ENCODE measurements at regions not wholly inside any gene's neighbourhood (a gene's known extent, or its start where the extent isn't known, plus 50 kb on each side); places are given as distances from the start of the nearest gene placed in this dataset.

DNA sequence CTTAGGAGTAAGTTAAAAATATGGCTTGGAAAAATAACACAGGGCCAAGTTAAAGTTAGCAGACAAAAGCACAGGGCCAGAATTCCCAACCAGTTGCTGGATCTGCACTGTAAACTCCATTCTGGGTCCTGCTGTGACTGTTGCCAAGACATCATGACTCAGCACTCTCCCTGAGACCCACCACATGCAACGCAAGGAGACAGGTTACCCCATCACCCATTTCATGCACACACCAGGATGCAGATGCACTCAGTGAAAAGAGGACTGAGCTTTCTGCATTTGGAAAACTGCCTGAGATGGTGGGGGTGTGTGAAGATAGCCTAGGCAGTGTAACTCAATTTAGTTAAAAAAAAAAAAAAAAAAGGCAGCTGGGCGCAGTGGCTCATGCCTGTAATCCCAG lies 97.6 kb upstream of the ZNF438 start:
- H3K9me3 Mint-ChIP-seq, result no peaks in the 10 kb centered on the region
- no peaks in the 10 kb centered on the region for H3K27me3 Mint-ChIP-seq (ENCODE audit: insufficient read depth)
- peak; percentile 46 for DNase-seq
- H3K4me3 Mint-ChIP-seq, result no peak overlapping the region
- H3K27ac Mint-ChIP-seq, result peak overlapping the region; percentile 72
- TF ChIP-seq CTCF (IDR thresholded peaks at IDR 0.05), result no peak
- H3K4me1 Mint-ChIP-seq (ENCODE audit: low read depth), result peaks cover 60% of the 10 kb centered on the region
- H3K36me3 Mint-ChIP-seq (ENCODE audit: low read depth), result no peaks in the 10 kb centered on the region

DNA sequence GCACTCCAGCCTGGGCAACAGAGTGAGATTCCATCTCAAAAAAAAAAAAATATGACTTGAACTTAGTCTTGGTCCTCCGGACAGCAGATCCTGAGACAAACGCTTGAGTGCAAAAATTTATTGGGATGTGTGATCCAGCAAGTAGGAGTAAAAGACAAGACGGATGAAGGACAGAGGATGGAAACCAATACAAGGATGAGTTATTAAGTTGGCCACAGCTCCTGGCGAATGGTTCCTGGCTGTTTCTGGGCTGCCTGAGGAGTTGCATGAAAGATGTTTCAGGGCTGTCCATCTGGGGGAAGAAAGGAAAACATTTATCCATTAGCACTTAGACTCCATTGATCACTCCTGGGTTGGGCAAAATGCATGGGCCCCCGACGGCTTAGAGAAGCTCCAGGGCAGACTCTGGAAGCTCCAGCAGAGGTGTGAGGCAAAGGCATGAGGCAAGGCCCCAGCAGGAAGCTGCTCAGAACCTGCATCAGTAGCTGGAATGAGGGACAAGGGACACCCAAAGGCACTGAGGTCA lies 98.3 kb upstream of the ZNF438 start:
- Mint-ChIP-seq H3K27me3 (ENCODE audit: insufficient read depth) (no peaks in the 10 kb centered on the region), H3K36me3 (ENCODE audit: low read depth) (no peaks in the 10 kb centered on the region), H3K4me1 (ENCODE audit: low read depth) (peaks cover 60% of the 10 kb centered on the region), H3K4me3 (no peak overlapping the region), H3K27ac (no peak overlapping the region), H3K9me3 (no peaks in the 10 kb centered on the region)
- TF ChIP-seq CTCF (IDR thresholded peaks at IDR 0.05), result no peak
- DNase-seq, result no peak

DNA sequence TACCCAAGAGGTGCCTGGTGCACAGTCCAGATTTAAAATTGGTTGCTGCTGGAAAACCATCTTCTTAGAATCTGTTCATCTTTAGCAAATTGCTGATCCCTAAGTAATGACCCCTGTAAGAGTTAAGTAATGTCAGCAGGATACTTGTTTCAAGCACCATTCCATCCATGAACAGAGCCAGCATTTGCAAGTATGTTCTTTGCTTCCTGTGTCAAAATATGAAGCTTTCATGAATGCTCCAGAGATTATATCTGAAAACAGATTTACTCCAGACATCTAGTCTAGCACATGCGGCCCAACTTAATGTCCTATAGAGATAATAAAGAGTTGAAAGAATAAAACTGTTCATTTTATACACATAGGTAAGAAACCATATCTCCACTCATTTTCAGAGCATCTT lies 98.7 kb upstream of the ZNF438 start:
- H3K27ac Mint-ChIP-seq, result no peak overlapping the region
- peaks cover 62% of the 10 kb centered on the region for H3K4me1 Mint-ChIP-seq (ENCODE audit: low read depth)
- H3K4me3 Mint-ChIP-seq, result no peak overlapping the region
- TF ChIP-seq CTCF (IDR thresholded peaks at IDR 0.05), result no peak
- H3K9me3 Mint-ChIP-seq, result no peaks in the 10 kb centered on the region
- DNase-seq, result no peak
- H3K27me3 Mint-ChIP-seq (ENCODE audit: insufficient read depth), result no peaks in the 10 kb centered on the region
- no peaks in the 10 kb centered on the region for H3K36me3 Mint-ChIP-seq (ENCODE audit: low read depth)

- H3K27ac Mint-ChIP-seq, result no peak overlapping the region
- H3K4me1 Mint-ChIP-seq (ENCODE audit: low read depth), result peaks cover 64% of the 10 kb centered on the region
- H3K36me3 Mint-ChIP-seq (ENCODE audit: low read depth), result no peaks in the 10 kb centered on the region
- no peak overlapping the region for H3K4me3 Mint-ChIP-seq
- H3K9me3 Mint-ChIP-seq, result no peaks in the 10 kb centered on the region
- DNase-seq, result no peak
- no peak for TF ChIP-seq CTCF (IDR thresholded peaks at IDR 0.05)
- H3K27me3 Mint-ChIP-seq (ENCODE audit: insufficient read depth), result no peaks in the 10 kb centered on the region
Measured at GRCh38 chr10:31131251-31131650, 99.6 kb upstream of the ZNF438 start.

DNA sequence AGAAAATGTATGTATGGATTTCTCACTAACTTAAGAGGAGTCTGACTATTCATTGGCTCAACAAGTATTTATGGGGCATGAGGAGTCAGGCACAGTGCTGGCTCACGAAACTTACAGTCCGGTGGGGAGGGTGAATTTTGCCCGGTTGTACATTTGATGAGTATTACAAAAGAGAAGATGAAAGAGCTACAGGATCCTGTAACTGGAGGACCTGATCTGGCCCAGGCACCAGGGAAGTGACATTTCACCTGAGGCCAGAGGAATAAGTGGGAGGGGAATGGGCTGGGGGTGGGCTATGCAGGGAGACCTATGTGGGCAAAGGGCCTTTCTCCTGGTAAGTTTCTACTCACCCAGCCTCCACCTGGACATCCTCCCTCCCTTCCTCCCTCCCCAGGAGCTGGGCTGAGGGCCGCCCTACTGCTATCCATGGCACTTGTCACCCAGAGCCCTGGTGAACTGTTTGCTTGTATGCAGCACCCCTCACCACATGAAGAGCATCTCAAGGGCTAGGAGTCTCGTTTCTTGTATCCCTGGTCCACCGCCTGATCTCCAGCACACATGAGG lies 101.1 kb upstream of the ZNF438 start:
- Mint-ChIP-seq H3K9me3 (no peaks in the 10 kb centered on the region), H3K4me1 (ENCODE audit: low read depth) (peaks cover 67% of the 10 kb centered on the region), H3K27ac (peak overlapping the region; percentile 16), H3K27me3 (ENCODE audit: insufficient read depth) (no peaks in the 10 kb centered on the region), H3K36me3 (ENCODE audit: low read depth) (no peaks in the 10 kb centered on the region), H3K4me3 (no peak overlapping the region)
- TF ChIP-seq CTCF (IDR thresholded peaks at IDR 0.05), result no peak
- DNase-seq, result no peak
